ENCODE measurements at regions not wholly inside any gene's neighbourhood (a gene's known extent, or its start where the extent isn't known, plus 50 kb on each side); places are given as distances from the start of the nearest gene placed in this dataset.

- Histone ChIP-seq H3K4me3 (no peak overlapping the region), H3K36me3 (no peaks in the 10 kb centered on the region), H3K4me1 (replicated peaks) (no peaks in the 10 kb centered on the region), H3K9me3 (replicated peaks) (no peaks in the 10 kb centered on the region), H3K27ac (no peak overlapping the region), H3K27me3 (replicated peaks) (no peaks in the 10 kb centered on the region)
- DNase-seq (ENCODE audit: low read depth in 1 of 2, low spot score in 2 of 2): no peak
Measured at GRCh38 chr13:22758245-22758644, 422.5 kb upstream of the SGCG start.

GRCh38 chr13:22761709-22762108 lies 419.1 kb upstream of the SGCG start:
- no peak for DNase-seq (ENCODE audit: low read depth in 1 of 2, low spot score in 2 of 2)
- H3K27me3 ChIP-seq (replicated peaks): no peaks in the 10 kb centered on the region
- H3K27ac ChIP-seq: no peak overlapping the region
- H3K9me3 ChIP-seq (replicated peaks): no peaks in the 10 kb centered on the region
- no peaks in the 10 kb centered on the region for H3K4me1 ChIP-seq (replicated peaks)
- no peak overlapping the region for H3K4me3 ChIP-seq
- H3K36me3 ChIP-seq: no peaks in the 10 kb centered on the region

GRCh38 chr13:22765547-22765946 lies 415.2 kb upstream of the SGCG start:
- no peak overlapping the region for H3K4me3 ChIP-seq
- no peaks in the 10 kb centered on the region for H3K36me3 ChIP-seq
- H3K9me3 ChIP-seq (replicated peaks): no peaks in the 10 kb centered on the region
- H3K27ac ChIP-seq: no peak overlapping the region
- no peaks in the 10 kb centered on the region for H3K27me3 ChIP-seq (replicated peaks)
- H3K4me1 ChIP-seq (replicated peaks): no peaks in the 10 kb centered on the region
- no peak for DNase-seq (ENCODE audit: low read depth in 1 of 2, low spot score in 2 of 2)

GRCh38 chr13:22770891-22771290 lies 409.9 kb upstream of the SGCG start:
- H3K36me3 ChIP-seq: no peaks in the 10 kb centered on the region
- H3K27ac ChIP-seq: no peak overlapping the region
- no peaks in the 10 kb centered on the region for H3K9me3 ChIP-seq (replicated peaks)
- H3K4me1 ChIP-seq (replicated peaks): no peaks in the 10 kb centered on the region
- no peaks in the 10 kb centered on the region for H3K27me3 ChIP-seq (replicated peaks)
- no peak overlapping the region for H3K4me3 ChIP-seq
- no peak for DNase-seq (ENCODE audit: low read depth in 1 of 2, low spot score in 2 of 2)

GRCh38 chr13:22773465-22773864 lies 407.3 kb upstream of the SGCG start:
- no peaks in the 10 kb centered on the region for H3K27me3 ChIP-seq (replicated peaks)
- H3K4me3 ChIP-seq: no peak overlapping the region
- no peaks in the 10 kb centered on the region for H3K9me3 ChIP-seq (replicated peaks)
- no peak overlapping the region for H3K27ac ChIP-seq
- no peaks in the 10 kb centered on the region for H3K4me1 ChIP-seq (replicated peaks)
- no peaks in the 10 kb centered on the region for H3K36me3 ChIP-seq
- no peak for DNase-seq (ENCODE audit: low read depth in 1 of 2, low spot score in 2 of 2)

- DNase-seq (ENCODE audit: low read depth in 1 of 2, low spot score in 2 of 2): no peak
- no peak overlapping the region for H3K27ac ChIP-seq
- H3K27me3 ChIP-seq (replicated peaks): no peaks in the 10 kb centered on the region
- no peaks in the 10 kb centered on the region for H3K4me1 ChIP-seq (replicated peaks)
- H3K36me3 ChIP-seq: no peaks in the 10 kb centered on the region
- no peak overlapping the region for H3K4me3 ChIP-seq
- no peaks in the 10 kb centered on the region for H3K9me3 ChIP-seq (replicated peaks)
Measured at GRCh38 chr13:22776394-22777186, 404.2 kb upstream of the SGCG start.

- Histone ChIP-seq H3K36me3 (no peaks in the 10 kb centered on the region), H3K27ac (no peak overlapping the region), H3K9me3 (replicated peaks) (no peaks in the 10 kb centered on the region), H3K27me3 (replicated peaks) (no peaks in the 10 kb centered on the region), H3K4me1 (replicated peaks) (no peaks in the 10 kb centered on the region), H3K4me3 (no peak overlapping the region)
- DNase-seq (ENCODE audit: low read depth in 1 of 2, low spot score in 2 of 2): no peak
Measured at GRCh38 chr13:22777207-22777606, 403.6 kb upstream of the SGCG start.

GRCh38 chr13:22789027-22789593 lies 391.7 kb upstream of the SGCG start:
- no peak for DNase-seq (ENCODE audit: low read depth in 1 of 2, low spot score in 2 of 2)
- Histone ChIP-seq H3K27me3 (replicated peaks) (no peaks in the 10 kb centered on the region), H3K36me3 (no peaks in the 10 kb centered on the region), H3K4me1 (replicated peaks) (no peaks in the 10 kb centered on the region), H3K4me3 (no peak overlapping the region), H3K9me3 (replicated peaks) (no peaks in the 10 kb centered on the region), H3K27ac (no peak overlapping the region)

GRCh38 chr13:22789916-22790315 lies 390.9 kb upstream of the SGCG start:
- H3K4me1 ChIP-seq (replicated peaks): no peaks in the 10 kb centered on the region
- no peaks in the 10 kb centered on the region for H3K9me3 ChIP-seq (replicated peaks)
- H3K27me3 ChIP-seq (replicated peaks): no peaks in the 10 kb centered on the region
- H3K36me3 ChIP-seq: no peaks in the 10 kb centered on the region
- H3K27ac ChIP-seq: no peak overlapping the region
- no peak for DNase-seq (ENCODE audit: low read depth in 1 of 2, low spot score in 2 of 2)
- no peak overlapping the region for H3K4me3 ChIP-seq

- Histone ChIP-seq H3K9me3 (replicated peaks) (no peaks in the 10 kb centered on the region), H3K4me3 (no peak overlapping the region), H3K4me1 (replicated peaks) (no peaks in the 10 kb centered on the region), H3K27ac (no peak overlapping the region), H3K27me3 (replicated peaks) (no peaks in the 10 kb centered on the region), H3K36me3 (no peaks in the 10 kb centered on the region)
- no peak for DNase-seq (ENCODE audit: low read depth in 1 of 2, low spot score in 2 of 2)
Measured at GRCh38 chr13:22793598-22794134, 387.1 kb upstream of the SGCG start.

- H3K9me3 ChIP-seq (replicated peaks): no peaks in the 10 kb centered on the region
- H3K27me3 ChIP-seq (replicated peaks): no peaks in the 10 kb centered on the region
- H3K36me3 ChIP-seq: no peaks in the 10 kb centered on the region
- no peaks in the 10 kb centered on the region for H3K4me1 ChIP-seq (replicated peaks)
- no peak for DNase-seq (ENCODE audit: low read depth in 1 of 2, low spot score in 2 of 2)
- H3K27ac ChIP-seq: no peak overlapping the region
- H3K4me3 ChIP-seq: no peak overlapping the region
Measured at GRCh38 chr13:22800526-22801401, 380.0 kb upstream of the SGCG start.

GRCh38 chr13:22801402-22802003 lies 379.3 kb upstream of the SGCG start:
- no peak overlapping the region for H3K27ac ChIP-seq

GRCh38 chr13:22812793-22813192 lies 368.0 kb upstream of the SGCG start:
- no peaks in the 10 kb centered on the region for H3K4me1 ChIP-seq (replicated peaks)
- no peaks in the 10 kb centered on the region for H3K9me3 ChIP-seq (replicated peaks)
- no peaks in the 10 kb centered on the region for H3K27me3 ChIP-seq (replicated peaks)
- H3K36me3 ChIP-seq: no peaks in the 10 kb centered on the region
- DNase-seq (ENCODE audit: low read depth in 1 of 2, low spot score in 2 of 2): no peak
- H3K4me3 ChIP-seq: no peak overlapping the region
- H3K27ac ChIP-seq: no peak overlapping the region

More at GRCh38 chr13:22801402-22802003, 379.3 kb upstream of the SGCG start:
- no peaks in the 10 kb centered on the region for H3K36me3 ChIP-seq
- no peaks in the 10 kb centered on the region for H3K27me3 ChIP-seq (replicated peaks)
- no peaks in the 10 kb centered on the region for H3K4me1 ChIP-seq (replicated peaks)
- H3K4me3 ChIP-seq: no peak overlapping the region
- H3K9me3 ChIP-seq (replicated peaks): no peaks in the 10 kb centered on the region
- no peak for DNase-seq (ENCODE audit: low read depth in 1 of 2, low spot score in 2 of 2)
